ENCODE measurements at regions not wholly inside any gene's neighbourhood (a gene's known extent, or its start where the extent isn't known, plus 50 kb on each side); places are given as distances from the start of the nearest gene placed in this dataset.

DNA sequence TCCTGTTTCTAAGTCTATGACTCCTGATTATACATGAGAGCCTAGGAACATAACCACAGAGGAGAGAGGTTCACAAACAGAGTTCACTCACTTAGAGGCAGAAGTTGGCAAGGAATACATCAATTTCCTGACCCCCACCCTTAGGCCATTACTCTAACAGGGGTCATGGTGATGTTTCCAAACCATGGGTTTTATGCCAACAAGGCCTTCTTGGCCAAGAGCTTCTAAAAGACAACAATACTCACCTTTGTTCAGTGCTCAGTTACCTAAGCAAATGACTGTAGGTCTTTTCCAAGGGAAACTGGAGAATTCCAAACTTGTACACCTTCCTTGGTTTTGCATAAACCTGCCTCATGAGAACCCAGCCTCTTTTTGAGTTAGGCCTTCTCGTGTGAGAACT, 52.6 kb downstream of the ERICH4 start:
- Histone ChIP-seq H3K4me1 (ENCODE audit: insufficient read depth, low read length) (no peaks in the 10 kb centered on the region), H3K9me3 (ENCODE audit: insufficient read depth, low read length, severe bottlenecking) (no peaks in the 10 kb centered on the region), H3K4me2 (ENCODE audit: insufficient read depth, low read length) (no peak overlapping the region), H2AFZ (ENCODE audit: low read depth, low read length) (no peak overlapping the region), H4K20me1 (ENCODE audit: insufficient read depth, low read length) (no peaks in the 10 kb centered on the region), H3K27ac (ENCODE audit: low read length) (no peak overlapping the region), H3K27me3 (ENCODE audit: insufficient read depth, low read length, poor library complexity) (peaks cover 5% of the 10 kb centered on the region), H3K9ac (ENCODE audit: low read depth, low read length) (no peak overlapping the region), H3K4me3 (ENCODE audit: low read depth in 1 of 2, low read length in 2 of 2) (no peak overlapping the region), H3K79me2 (ENCODE audit: insufficient read depth, low read length) (no peaks in the 10 kb centered on the region), H3K36me3 (ENCODE audit: insufficient read depth, low read length) (no peaks in the 10 kb centered on the region)
- TF ChIP-seq, protein P1, sequence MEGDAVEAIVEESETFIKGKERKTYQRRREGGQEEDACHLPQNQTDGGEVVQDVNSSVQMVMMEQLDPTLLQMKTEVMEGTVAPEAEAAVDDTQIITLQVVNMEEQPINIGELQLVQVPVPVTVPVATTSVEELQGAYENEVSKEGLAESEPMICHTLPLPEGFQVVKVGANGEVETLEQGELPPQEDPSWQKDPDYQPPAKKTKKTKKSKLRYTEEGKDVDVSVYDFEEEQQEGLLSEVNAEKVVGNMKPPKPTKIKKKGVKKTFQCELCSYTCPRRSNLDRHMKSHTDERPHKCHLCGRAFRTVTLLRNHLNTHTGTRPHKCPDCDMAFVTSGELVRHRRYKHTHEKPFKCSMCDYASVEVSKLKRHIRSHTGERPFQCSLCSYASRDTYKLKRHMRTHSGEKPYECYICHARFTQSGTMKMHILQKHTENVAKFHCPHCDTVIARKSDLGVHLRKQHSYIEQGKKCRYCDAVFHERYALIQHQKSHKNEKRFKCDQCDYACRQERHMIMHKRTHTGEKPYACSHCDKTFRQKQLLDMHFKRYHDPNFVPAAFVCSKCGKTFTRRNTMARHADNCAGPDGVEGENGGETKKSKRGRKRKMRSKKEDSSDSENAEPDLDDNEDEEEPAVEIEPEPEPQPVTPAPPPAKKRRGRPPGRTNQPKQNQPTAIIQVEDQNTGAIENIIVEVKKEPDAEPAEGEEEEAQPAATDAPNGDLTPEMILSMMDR (IDR thresholded peaks at IDR 0.05; ENCODE audit: borderline replicate concordance, extremely low read depth, low read length, poor library complexity, severe bottlenecking) = no peak
- TF ChIP-seq EZH2 (IDR thresholded peaks at IDR 0.05; ENCODE audit: borderline replicate concordance, low read depth, low read length, severe bottlenecking) = no peak
- DNase-seq (no peak), ATAC-seq (ENCODE audit: insufficient read depth, low read depth) (no peak)

DNA sequence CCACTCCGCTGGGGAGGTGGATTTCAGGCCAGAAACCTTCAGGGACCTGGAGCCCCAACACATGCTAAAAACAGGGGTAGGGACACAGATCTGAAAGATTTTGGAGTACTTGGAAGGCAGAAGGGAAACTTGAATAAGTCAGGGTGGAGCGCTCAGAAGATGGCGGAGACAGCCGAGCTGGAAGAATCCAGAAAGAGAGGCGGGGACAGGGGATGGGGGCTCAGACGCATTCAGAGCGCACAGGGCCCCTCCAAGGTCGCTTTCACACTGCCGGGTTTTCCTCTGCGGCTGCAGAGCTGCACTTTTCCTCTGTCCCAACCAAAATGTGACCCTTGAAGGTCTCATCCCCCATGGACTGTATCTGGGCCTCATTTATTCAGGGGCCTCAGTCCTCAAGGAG, 56.9 kb downstream of the ERICH4 start:
- Histone ChIP-seq H3K4me3 (ENCODE audit: low read depth in 1 of 2, low read length in 2 of 2) (no peak overlapping the region), H3K4me2 (ENCODE audit: insufficient read depth, low read length) (no peak overlapping the region), H3K36me3 (ENCODE audit: insufficient read depth, low read length) (no peaks in the 10 kb centered on the region), H2AFZ (ENCODE audit: low read depth, low read length) (no peak overlapping the region), H3K27ac (ENCODE audit: low read length) (no peak overlapping the region), H3K4me1 (ENCODE audit: insufficient read depth, low read length) (no peaks in the 10 kb centered on the region), H3K27me3 (ENCODE audit: insufficient read depth, low read length, poor library complexity) (peaks cover 5% of the 10 kb centered on the region), H3K9me3 (ENCODE audit: insufficient read depth, low read length, severe bottlenecking) (no peaks in the 10 kb centered on the region), H3K79me2 (ENCODE audit: insufficient read depth, low read length) (no peaks in the 10 kb centered on the region), H3K9ac (ENCODE audit: low read depth, low read length) (no peak overlapping the region), H4K20me1 (ENCODE audit: insufficient read depth, low read length) (no peaks in the 10 kb centered on the region)
- ATAC-seq (ENCODE audit: insufficient read depth, low read depth) (no peak), DNase-seq (no peak)
- TF ChIP-seq, protein P1 (IDR thresholded peaks at IDR 0.05; ENCODE audit: borderline replicate concordance, extremely low read depth, low read length, poor library complexity, severe bottlenecking) = no peak
- TF ChIP-seq EZH2 (IDR thresholded peaks at IDR 0.05; ENCODE audit: borderline replicate concordance, low read depth, low read length, severe bottlenecking) = no peak

DNA sequence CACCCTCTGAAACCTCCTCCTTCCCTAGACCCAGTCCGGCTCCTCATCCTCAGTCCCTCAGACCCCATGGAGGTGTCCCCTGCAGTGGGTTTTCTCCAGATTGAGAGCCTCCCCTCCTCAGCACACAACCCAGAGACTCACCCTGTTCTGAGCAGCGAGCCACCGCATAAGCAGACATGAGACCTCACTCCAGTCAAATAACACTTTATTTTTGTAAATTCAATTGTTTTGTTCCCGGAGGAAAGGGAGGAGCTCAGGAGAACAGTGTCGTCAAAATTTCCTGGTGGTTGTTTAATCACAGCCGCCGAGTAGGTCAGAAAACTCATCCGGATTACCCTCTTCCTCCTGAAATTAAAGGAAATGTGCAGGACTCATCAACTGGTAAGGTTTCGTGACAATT, 57.5 kb downstream of the ERICH4 start:
- Histone ChIP-seq H3K4me3 (ENCODE audit: low read depth in 1 of 2, low read length in 2 of 2) (no peak overlapping the region), H3K4me2 (ENCODE audit: insufficient read depth, low read length) (no peak overlapping the region), H3K79me2 (ENCODE audit: insufficient read depth, low read length) (no peaks in the 10 kb centered on the region), H3K9me3 (ENCODE audit: insufficient read depth, low read length, severe bottlenecking) (no peaks in the 10 kb centered on the region), H3K36me3 (ENCODE audit: insufficient read depth, low read length) (no peaks in the 10 kb centered on the region), H3K4me1 (ENCODE audit: insufficient read depth, low read length) (no peaks in the 10 kb centered on the region), H3K27me3 (ENCODE audit: insufficient read depth, low read length, poor library complexity) (peaks cover 5% of the 10 kb centered on the region), H3K9ac (ENCODE audit: low read depth, low read length) (no peak overlapping the region), H2AFZ (ENCODE audit: low read depth, low read length) (no peak overlapping the region), H4K20me1 (ENCODE audit: insufficient read depth, low read length) (no peaks in the 10 kb centered on the region), H3K27ac (ENCODE audit: low read length) (no peak overlapping the region)
- TF ChIP-seq, protein P1 (IDR thresholded peaks at IDR 0.05; ENCODE audit: borderline replicate concordance, extremely low read depth, low read length, poor library complexity, severe bottlenecking) = no peak
- no peak for TF ChIP-seq EZH2 (IDR thresholded peaks at IDR 0.05; ENCODE audit: borderline replicate concordance, low read depth, low read length, severe bottlenecking)
- ATAC-seq (ENCODE audit: insufficient read depth, low read depth) = no peak
- no peak for DNase-seq

DNA sequence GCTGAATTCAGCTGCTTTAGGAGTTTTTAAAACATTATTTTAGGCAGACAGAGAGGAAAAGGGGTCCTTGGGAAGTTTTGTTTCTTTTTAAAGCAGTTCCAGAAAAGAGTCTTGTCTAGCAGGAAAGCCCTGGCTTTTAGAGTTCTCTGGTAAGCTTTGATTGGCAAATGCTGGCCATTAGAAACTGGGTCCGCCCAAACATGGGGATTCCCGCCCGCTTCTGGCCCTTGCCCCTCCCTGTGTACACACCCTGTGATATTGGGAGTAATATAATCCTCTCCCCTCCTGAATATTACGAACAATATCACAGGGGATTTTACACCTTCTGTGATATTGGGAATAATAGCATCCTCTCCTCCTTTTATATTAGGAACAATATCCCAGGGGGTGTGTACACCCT, 58.9 kb downstream of the ERICH4 start:
- ATAC-seq (ENCODE audit: insufficient read depth, low read depth) (no peak), DNase-seq (no peak)
- H3K27me3 ChIP-seq (ENCODE audit: insufficient read depth, low read length, poor library complexity) = peaks cover 5% of the 10 kb centered on the region
- H3K36me3 ChIP-seq (ENCODE audit: insufficient read depth, low read length) = no peaks in the 10 kb centered on the region
- no peak overlapping the region for H3K4me3 ChIP-seq (ENCODE audit: low read depth in 1 of 2, low read length in 2 of 2)
- H4K20me1 ChIP-seq (ENCODE audit: insufficient read depth, low read length) = no peaks in the 10 kb centered on the region
- H3K9me3 ChIP-seq (ENCODE audit: insufficient read depth, low read length, severe bottlenecking) = no peaks in the 10 kb centered on the region
- H3K79me2 ChIP-seq (ENCODE audit: insufficient read depth, low read length) = no peaks in the 10 kb centered on the region
- no peak overlapping the region for H3K9ac ChIP-seq (ENCODE audit: low read depth, low read length)
- no peak overlapping the region for H3K4me2 ChIP-seq (ENCODE audit: insufficient read depth, low read length)
- H2AFZ ChIP-seq (ENCODE audit: low read depth, low read length) = no peak overlapping the region
- TF ChIP-seq, protein P1 (IDR thresholded peaks at IDR 0.05; ENCODE audit: borderline replicate concordance, extremely low read depth, low read length, poor library complexity, severe bottlenecking) = no peak
- no peak for TF ChIP-seq EZH2 (IDR thresholded peaks at IDR 0.05; ENCODE audit: borderline replicate concordance, low read depth, low read length, severe bottlenecking)
- no peaks in the 10 kb centered on the region for H3K4me1 ChIP-seq (ENCODE audit: insufficient read depth, low read length)
- no peak overlapping the region for H3K27ac ChIP-seq (ENCODE audit: low read length)

Measured in DND-41 (cell line).